ENCODE measurements at regions not wholly inside any gene's neighbourhood (a gene's known extent, or its start where the extent isn't known, plus 50 kb on each side); places are given as distances from the start of the nearest gene placed in this dataset.

DNA sequence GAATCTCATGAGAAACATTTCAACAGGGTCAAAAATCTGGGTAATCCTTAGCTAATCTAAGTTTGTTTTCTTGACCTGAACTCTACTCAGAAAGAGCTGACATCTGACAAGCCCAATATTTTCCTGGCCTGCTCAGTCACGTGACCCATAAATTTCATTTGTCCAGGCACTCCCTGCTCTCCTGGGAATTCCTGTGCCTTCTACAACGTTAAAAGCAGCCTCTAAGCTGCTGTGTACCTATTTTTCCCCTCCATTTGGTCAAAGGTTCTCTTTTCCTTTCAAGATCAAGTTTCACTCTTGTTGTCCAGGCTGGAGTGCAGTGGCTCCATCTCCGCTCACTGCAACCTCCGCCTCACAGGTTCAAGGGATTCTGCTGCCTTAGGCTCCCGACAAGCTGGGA, 148.8 kb upstream of the ABCA1 start:
- H3K9me3 ChIP-seq = no peaks in the 10 kb centered on the region
- no peak overlapping the region for H3K4me3 ChIP-seq
- TF ChIP-seq POLR2AphosphoS5 (IDR thresholded peaks at IDR 0.05) = no peak
- TF ChIP-seq POLR2A (IDR thresholded peaks at IDR 0.05) = no peak
- no peak for TF ChIP-seq CTCF (IDR thresholded peaks at IDR 0.05)
- TF ChIP-seq EP300 (IDR thresholded peaks at IDR 0.05; ENCODE audit: low read depth) = no peak

GRCh38 chr9:105079457-105079856, 151.5 kb upstream of the ABCA1 start:
- Histone ChIP-seq H3K27me3 (no peaks in the 10 kb centered on the region), H3K27ac (no peak overlapping the region), H3K4me1 (peaks cover 0 to 5% (median 0%) of the 10 kb centered on the region in 4 donors), H3K9me3 (no peaks in the 10 kb centered on the region), H3K4me3 (no peak overlapping the region), H3K36me3 (no peaks in the 10 kb centered on the region)
- DNase-seq = no peak
- WGBS, 2 donors (ENCODE audit: low coverage in 1 of 2) = 100% methylated on average over 2 of the region's 2 CpGs; no CpG with 5 or more reads in 1 of the 2 donors
- intact Hi-C loops (cut with DNase I; ENCODE audit: low total_unique reads) = no loop called here
- TF ChIP-seq CTCF (IDR thresholded peaks at IDR 0.05) (no peak), EP300 (IDR thresholded peaks at IDR 0.05; ENCODE audit: low read depth) (no peak), POLR2AphosphoS5 (IDR thresholded peaks at IDR 0.05) (no peak), POLR2A (IDR thresholded peaks at IDR 0.05) (no peak)
- in situ Hi-C loops (cut with MboI; ENCODE audit: low pct_ligation_motif_present in 1 of 4, low pct_unique_long_range_greater_than_20kb in 1 of 4, low sequenced_read_pairs in 3 of 4) = no loop called here

More for the DNA sequence above, 148.8 kb upstream of the ABCA1 start:
- peaks cover 0 to 5% (median 0%) of the 10 kb centered on the region in 4 donors for H3K4me1 ChIP-seq
- no peaks in the 10 kb centered on the region for H3K36me3 ChIP-seq
- 60 to 65% methylated on average over 4 to 5 of the region's 5 CpGs for WGBS, 2 donors (ENCODE audit: low coverage in 1 of 2)
- no peak overlapping the region for H3K27ac ChIP-seq
- DNase-seq = no peak
- H3K27me3 ChIP-seq = no peaks in the 10 kb centered on the region
- intact Hi-C loops (cut with DNase I; ENCODE audit: low total_unique reads) = no loop called here
- in situ Hi-C loops (cut with MboI; ENCODE audit: low pct_ligation_motif_present in 1 of 4, low pct_unique_long_range_greater_than_20kb in 1 of 4, low sequenced_read_pairs in 3 of 4) = no loop called here

DNA sequence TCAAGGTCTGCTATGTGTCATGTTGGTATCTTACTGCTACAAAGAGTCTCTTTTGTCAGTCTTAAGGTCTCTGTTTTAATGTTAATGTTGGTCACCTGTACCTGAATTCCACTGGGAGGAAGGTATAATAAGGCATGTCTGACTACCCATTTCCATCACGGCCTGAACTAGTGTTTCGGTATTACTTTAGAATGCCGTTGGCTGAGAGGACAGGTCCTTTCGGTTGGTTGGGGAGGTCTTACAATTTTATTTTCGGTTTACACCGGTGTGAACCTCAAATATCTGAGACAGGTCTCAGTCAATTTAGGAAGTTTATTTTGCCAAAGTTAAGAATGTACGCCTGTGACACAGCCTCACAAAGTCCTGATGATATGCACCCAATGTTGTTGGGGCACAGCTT, 154.9 kb upstream of the ABCA1 start:
- 80 to 81% methylated on average over 1 to 7 of the region's 7 CpGs for WGBS, 2 donors (ENCODE audit: low coverage in 1 of 2)
- no peak for DNase-seq
- TF ChIP-seq POLR2A (IDR thresholded peaks at IDR 0.05) = no peak
- no peak for TF ChIP-seq POLR2AphosphoS5 (IDR thresholded peaks at IDR 0.05)
- no peak for TF ChIP-seq CTCF (IDR thresholded peaks at IDR 0.05)
- no peak for TF ChIP-seq EP300 (IDR thresholded peaks at IDR 0.05; ENCODE audit: low read depth)
- no peaks in the 10 kb centered on the region for H3K9me3 ChIP-seq
- no peaks in the 10 kb centered on the region for H3K36me3 ChIP-seq
- no peaks in the 10 kb centered on the region for H3K4me1 ChIP-seq
- no peak overlapping the region for H3K4me3 ChIP-seq
- in situ Hi-C loops (cut with MboI; ENCODE audit: low pct_ligation_motif_present in 1 of 4, low pct_unique_long_range_greater_than_20kb in 1 of 4, low sequenced_read_pairs in 3 of 4) = no loop called here
- no peaks in the 10 kb centered on the region for H3K27me3 ChIP-seq
- no peak overlapping the region for H3K27ac ChIP-seq
- intact Hi-C loops (cut with DNase I; ENCODE audit: low total_unique reads) = no loop called here

GRCh38 chr9:105083256-105083655, 155.3 kb upstream of the ABCA1 start:
- WGBS, 2 donors (ENCODE audit: low coverage in 1 of 2) = 44 to 54% methylated on average over 2 of the region's 2 CpGs
- H3K9me3 ChIP-seq = no peaks in the 10 kb centered on the region
- no peak overlapping the region for H3K27ac ChIP-seq
- in situ Hi-C loops (cut with MboI; ENCODE audit: low pct_ligation_motif_present in 1 of 4, low pct_unique_long_range_greater_than_20kb in 1 of 4, low sequenced_read_pairs in 3 of 4) (no loop called here), intact Hi-C loops (cut with DNase I; ENCODE audit: low total_unique reads) (no loop called here)
- TF ChIP-seq CTCF (IDR thresholded peaks at IDR 0.05) = no peak
- H3K27me3 ChIP-seq = no peaks in the 10 kb centered on the region
- no peaks in the 10 kb centered on the region for H3K4me1 ChIP-seq
- no peaks in the 10 kb centered on the region for H3K36me3 ChIP-seq
- H3K4me3 ChIP-seq = no peak overlapping the region
- no peak for DNase-seq
